SKM-1 (cell line): ENCODE measurements at regions not wholly inside any gene's neighbourhood (a gene's known extent, or its start where the extent isn't known, plus 50 kb on each side); places are given as distances from the start of the nearest gene placed in this dataset.
"Not testable (repeated sequence)": the region's sequence is repeated elsewhere in the genome, so short reads cannot be mapped to it uniquely, and the experiment has no call there.

ENCODE experiments used
- DNase-seq: peaks from one replicate; lab custom pipeline; 2025; ENCODE audit not compliant: unreplicated experiment; lab: John Stamatoyannopoulos, UW

DNA sequence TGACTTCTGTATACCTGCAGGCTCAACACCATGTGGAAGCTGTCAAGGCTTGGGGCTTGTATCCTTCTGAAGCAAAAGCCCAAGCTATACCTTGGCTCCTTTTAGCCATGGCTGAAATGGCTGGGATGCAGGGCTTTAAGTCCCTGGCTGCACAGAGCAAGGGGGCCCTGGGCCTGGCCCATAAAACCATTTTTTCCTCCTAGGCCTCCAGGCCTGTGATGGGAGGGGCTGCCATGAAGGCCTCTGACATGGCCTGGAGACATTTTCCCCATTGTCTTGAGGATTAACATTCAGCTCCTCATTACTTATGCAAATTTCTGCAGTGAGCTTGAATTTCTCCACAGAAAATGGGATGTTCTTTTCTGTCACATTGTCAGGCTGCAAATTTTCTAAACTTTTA is 878.0 kb upstream of the SOX11 start:
- not testable (repeated sequence) for DNase-seq

DNA sequence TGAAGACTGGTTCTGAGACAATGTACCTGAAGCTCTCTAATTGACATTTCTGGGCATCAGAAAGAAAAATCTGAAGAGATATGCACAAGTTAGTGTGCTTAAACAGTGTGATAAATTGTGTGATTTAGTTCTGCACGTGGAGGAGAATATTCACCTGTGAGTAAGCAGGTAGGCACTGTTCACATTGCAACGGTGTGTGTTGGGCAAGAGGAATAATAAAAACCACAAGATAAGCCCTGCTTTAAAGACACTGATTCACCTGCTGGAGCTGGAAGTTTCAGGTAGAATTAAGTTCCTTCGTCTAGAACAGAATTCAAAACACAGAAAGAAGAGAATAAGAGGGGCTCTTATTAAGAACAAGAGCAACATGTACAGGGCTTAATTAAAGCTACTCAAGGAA is 864.3 kb upstream of the SOX11 start:
- no peak for DNase-seq

DNA sequence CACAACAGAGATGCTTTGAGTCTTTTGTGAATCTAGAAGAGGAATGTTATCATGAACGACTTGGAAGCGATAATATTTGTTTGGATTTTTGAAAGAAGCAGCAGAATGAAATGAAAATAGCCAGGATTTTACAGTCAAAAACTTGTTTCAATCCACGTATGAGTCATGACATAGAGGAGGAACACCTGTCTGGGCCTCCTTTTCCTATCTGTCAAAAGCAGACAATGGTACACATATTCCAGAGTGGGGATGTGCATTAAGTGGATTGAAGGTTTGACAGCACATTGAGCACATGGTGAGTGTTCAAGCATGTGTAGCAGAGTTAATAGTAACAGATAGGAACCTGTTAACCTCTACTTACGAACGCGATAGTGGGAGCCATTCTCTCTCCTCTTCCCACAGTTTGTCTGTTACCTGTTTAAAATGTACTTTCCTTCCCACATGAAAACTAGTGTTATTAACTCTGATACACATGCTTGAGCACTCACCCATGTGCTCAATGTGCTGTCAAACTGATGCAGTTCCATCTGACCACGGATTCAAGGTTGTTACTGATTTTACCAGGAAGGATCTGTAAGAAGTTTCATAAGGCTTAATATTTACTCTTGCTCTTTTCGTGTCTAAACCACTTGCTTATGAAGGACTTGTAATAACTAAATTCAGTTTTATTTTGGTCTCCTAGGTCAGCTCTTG is 863.4 kb upstream of the SOX11 start:
- DNase-seq: no peak

DNA sequence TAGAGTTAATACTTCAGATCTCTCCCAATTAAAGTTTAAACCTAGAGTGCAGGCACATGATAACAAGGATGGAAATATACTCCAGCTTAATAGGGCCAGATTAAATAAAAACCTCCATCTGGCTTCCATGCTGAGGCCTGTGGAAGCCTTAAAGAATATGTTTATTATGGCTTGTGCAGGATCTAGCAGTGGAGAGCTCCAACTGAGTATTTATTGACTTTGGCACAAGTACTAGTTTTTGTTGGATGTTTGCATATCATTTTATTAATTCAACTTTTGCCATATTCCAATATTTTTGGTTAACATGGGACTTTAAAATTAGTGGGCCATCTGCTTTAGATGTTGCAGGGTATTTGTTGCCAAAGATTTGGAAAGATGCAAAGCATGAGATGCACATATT is 860.4 kb upstream of the SOX11 start:
- DNase-seq: no peak

DNA sequence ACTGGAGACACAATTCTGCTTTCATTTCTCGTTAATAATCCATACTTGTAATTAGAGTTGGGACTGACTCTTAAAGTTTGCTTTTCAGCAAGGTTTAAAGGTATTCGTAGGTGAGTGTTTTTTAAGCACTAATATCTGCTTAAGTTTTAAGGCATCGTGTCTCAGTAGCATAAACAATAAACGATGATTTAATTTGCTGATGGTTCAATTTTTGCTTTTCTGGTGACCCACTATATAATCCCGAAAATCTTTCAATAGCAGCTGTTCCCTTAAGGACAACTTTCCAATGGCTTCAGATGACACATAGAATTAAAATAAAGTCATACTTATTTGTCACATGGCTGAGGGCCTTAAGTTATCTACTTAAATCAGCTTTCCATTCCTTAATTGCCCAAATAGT is 859.5 kb upstream of the SOX11 start:
- no peak for DNase-seq

DNA sequence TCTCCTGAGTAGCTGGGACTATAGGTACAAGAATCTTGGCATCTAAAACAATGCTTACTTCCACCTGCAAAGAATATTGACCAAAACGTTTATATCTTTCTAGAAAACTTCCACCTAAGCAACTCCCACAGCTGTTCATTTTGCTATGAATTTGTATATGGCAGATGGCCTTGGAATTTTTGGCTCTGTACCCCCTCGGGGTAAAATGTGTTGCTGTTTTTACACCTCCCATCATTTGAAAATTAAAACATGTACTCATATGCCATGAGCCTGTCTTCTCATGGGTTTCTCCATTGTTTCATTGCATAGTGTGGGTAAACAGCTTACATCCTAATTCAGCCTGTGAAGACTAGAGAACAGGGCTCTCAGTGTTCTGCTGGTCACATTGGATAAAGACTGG is 853.6 kb upstream of the SOX11 start:
- no peak for DNase-seq

DNA sequence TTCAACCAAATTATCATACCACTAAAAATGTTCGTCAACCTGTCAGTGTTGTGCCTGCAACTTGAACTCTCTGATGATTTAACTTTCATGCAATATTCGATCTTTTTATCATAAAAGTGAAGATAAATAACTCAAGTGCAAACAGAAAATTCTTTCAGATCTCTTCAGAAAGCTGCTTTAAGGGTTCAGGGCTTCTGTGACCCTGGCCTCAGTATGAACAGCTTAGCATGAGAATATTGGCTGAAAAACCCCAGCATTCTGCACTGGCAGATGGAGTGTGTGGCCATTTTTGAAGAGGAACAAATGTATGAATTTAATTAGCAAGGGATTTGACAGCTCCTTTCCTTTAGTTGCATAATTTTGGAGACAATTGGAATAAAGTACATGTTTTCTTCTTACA is 851.4 kb upstream of the SOX11 start:
- no peak for DNase-seq

DNA sequence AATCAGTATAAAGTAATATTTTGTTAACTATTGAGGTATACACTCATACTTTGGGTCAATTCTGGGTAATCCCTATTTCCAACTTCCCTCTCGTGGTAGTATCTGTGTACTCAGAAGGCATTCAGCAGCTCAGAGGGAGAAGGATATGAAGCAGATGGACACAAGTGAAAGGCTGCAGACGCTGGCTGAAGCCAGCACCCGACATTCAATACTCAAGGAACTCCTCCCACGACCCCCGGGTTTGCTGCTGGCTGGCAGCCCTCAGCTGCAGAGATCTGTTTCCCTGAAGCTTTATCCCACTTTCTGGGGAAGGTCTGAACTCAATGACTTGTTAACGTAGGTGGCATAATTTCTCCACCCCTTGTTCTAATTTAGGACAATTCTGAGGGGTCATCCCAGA is 847.3 kb upstream of the SOX11 start:
- DNase-seq: no peak

DNA sequence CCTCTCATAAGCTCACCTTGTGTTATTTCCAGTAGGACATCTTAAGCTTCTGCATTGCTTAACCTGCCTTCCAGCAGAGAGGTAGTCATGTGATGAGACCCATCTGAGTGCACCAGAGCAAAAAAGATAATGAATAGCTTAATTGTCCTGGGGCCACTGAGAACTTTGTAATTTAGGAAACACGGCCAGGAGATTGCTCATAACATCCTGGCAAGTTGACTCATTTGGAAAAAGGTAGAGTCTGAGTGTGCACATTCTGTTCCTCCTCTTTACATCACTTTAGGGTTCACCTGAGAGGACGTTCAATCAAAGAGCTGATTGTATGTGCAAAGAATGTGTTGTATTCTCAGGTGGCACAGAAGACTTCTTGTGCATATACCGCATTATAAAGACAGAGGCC is 830.2 kb upstream of the SOX11 start:
- no peak for DNase-seq

DNA sequence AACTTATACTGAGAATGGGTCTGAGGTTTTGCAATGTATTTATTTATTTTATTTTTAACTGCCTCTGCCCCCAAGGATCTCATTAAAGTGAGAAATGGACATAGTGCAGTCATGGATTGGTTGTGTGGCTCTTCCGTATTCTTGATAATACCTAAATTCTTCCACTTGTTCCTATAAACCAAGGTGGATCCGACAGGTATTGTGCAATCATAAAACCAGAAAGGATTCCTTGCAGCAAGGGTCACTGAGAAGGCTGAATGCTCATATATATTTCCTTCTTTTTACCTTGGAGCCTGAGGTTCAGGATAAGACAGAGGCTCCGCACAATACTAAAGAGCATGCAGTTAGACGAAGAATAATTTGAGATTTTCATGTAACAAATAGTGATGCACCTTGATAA is 826.0 kb upstream of the SOX11 start:
- DNase-seq: no peak

DNA sequence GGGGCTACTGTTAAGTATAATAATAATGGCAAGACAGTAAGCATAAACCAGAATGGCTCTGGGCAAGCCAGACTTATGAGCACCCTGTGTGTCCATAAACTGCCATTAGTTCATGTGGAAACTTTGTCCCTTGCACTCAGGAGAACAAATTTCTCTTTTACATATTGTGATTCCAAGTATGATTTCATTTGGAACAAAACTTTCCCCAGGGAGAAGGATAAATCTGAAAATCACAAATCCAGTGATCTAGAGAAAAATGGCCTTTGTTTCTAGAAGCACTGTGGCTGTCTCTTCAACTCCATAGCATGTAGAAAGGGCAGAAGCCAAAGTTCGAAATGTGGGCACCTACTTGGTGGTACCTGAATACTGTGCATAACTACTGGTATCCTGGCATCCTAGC is 823.7 kb upstream of the SOX11 start:
- DNase-seq: no peak

DNA sequence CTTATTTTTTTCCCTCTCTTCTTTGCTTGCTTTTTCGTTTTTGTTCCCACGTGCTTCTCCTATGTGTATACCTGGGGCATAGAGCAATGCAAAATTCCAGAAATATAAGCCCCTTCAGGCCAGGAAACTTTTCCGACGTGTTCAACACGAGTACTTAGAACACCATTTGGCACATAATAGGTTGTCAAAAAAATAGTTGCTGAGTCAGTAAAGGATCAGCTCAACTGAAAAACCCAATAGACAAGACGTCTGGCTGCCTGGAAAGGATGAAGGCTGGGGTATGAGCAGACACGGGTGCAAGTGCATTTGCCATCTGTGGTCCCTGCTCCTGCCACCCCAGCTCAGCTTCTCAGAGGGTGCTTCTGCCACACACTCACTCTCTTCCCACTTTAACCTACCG is 823.0 kb upstream of the SOX11 start:
- DNase-seq: no peak

DNA sequence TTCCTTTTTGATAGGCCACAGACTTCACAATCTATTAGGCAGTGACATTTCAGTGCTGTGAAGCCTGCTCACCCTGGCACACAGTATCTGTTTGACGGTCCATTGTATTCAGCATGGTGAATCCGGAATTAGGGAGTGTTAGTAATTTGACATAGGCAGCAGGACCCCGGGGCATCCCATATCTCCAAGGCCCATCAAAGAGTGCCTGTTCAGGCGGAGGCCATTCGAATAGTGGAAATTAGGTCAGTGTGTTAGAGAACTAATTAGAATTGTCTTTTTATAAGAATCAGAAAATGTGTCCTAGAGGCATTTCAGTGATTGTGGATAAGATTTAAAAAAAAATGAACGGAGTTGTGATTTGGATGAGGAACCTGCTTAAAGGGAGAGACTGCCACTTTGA is 818.8 kb upstream of the SOX11 start:
- no peak for DNase-seq

DNA sequence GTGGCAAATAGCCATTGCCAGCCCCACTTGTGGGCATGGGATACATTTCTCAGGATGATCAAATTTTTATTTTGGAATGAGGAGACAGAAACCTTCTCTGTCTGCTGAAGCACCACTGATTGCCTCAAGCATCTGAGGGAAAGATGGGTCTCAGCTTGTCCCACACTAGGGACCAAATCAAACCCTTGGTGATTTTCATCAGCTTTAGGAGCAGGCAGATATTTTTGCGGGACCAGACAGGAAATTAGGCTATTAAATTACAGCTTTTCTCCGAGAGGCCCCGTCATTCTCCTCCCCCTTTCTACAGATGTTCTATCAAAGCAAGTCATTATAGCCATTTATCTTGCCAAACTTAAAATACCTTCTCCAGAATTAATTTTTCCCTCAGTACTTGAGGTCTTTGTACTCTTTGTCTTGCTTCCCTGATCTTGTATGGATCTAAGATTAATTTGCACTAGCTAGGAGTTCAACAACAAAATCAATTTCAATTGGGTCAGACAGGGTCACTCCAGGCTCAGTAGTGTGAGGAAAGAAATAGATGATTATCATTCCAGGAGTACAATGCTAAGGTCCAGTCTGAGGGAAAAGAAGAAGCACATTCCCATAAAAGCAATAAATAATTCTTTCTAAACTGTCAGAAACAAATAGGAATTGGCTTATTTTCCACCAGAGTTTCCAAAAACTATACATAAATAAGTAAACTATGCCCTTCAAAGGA is 818.1 kb upstream of the SOX11 start:
- no peak for DNase-seq

DNA sequence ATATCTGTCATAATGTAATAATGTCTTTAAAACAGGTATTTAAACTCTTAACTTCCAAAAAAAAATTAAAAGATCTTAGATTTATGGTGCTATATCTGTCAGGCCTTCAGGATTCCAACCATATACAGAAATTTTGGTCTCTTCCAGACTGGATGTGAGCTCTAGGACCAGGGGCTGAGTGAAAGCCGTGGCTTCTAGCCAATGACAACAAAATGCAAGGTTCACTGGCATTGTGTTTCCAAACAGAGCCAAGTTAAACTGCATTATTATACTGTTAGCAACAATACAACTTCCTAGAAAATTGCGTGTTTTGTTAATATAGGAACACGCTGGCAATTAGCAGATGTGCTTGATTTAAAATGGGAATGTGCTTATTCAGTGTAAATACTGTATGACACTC is 809.8 kb upstream of the SOX11 start:
- no peak for DNase-seq

DNA sequence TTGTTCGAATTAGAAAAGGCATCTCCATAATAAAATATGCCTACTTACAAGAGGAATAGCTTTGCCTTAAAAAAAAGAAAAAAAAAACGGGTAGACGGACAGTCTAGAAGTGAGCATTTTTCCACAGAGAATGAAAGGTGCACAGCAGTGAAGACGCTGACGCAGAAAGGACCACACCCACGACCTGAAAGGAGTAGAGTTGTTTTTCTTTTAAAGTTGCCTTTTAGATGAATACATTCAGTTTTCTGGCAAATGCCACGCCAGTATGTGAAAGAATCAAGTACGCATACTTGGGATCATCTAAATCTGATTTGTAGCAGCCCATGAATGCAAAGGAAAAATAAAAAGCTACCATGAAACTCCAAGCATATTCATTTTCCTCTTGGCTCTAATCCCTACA is 809.2 kb upstream of the SOX11 start:
- DNase-seq: no peak

DNA sequence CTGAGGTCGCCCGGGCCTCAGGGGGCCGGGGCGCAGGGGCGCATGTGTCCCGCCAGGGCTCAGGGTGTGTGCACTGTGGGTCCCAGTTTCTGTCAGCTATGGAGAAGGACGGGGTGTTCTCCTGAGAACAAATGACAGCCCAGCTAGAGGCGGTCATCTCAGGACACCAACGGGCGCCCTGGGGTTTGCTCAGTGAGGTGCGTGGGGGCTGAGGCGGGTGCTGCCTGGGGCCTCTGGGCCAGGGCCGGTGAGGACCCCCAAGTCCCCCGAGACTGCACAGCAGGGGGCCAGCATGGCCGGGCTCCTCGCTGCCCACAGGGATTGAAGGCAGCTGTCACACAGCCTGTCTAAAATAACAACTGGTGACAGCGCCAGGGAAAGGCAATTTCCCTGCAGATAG is 808.8 kb upstream of the SOX11 start:
- DNase-seq: no peak

DNA sequence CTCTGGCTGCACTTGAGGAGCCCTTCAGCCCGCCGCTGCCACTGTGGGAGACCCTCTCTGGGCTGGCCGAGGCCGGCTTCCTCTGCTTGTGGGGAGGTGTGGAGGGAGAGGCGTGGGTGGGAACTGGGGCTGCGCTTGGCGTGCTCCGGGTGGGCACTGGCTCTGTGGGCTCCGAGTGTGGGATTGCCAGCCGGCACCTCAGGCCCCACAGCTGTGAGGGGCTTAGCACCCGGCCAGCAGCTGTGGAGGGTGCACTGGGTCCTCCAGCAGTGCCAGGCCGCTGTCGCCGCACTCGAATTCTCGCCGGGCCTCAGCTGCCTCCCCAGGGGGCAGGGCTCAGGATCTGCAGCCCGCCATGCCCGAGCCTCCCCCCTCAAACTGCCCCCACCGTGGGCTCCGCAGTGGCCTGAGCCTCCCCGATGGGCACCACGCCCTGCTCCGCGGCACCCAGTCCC is 808.0 kb upstream of the SOX11 start:
- no peak for DNase-seq

DNA sequence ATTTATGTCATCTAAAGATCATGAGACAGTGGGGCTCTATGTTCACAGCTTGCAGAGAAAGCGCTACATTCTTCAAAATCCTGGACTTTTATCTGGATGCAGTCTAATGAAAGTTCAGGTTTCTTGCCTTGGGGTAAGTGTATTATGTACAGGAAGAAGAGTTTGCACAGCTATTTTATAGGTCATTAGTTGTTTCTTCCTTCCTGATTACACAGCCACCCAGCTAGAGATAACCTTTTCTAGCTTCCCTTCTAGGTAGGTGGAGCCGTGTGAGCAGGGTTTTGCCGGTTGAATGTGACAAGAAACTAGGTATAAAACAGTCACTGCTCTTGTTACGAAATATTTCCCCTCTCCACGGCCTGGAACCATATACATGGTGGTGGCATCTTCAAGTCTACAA is 800.8 kb upstream of the SOX11 start:
- DNase-seq: no peak

DNA sequence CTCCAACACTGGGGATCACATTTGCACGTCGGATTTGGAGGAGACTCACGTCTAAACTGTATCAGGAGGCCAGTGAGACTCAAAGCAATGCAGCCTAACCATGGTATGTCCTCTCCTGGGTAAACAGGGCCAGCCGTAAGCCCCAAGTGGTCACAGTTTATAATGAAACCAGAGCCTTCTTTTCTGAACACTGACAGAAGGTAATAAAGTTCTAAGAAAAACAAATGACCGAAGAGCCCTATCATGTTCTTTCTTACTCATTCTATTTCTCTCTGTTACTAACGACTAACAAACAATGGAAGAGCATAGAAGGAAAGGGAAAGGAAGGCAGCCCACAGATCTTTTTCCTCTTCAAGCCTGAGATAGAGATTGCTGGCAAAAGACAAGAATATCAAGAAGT is 796.8 kb upstream of the SOX11 start:
- no peak for DNase-seq

DNA sequence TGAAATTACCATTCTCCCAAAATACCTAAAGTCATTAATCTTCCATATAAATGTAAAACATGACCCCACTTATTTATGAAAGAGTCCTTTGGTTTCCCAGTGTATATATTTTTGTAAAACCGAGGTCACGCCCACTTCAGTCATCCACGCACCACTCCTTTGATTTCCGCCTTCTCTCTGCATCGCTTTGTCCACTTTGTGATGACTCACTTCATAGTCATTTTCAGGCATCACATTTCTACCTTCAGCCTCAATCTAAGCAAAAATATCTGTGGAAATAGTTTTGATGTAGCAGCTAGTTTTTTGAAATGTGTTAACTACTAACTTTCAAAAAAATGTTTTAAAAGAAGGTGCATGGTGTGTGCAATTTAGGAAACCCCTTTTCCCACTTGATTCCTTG is 793.5 kb upstream of the SOX11 start:
- no peak for DNase-seq

DNA sequence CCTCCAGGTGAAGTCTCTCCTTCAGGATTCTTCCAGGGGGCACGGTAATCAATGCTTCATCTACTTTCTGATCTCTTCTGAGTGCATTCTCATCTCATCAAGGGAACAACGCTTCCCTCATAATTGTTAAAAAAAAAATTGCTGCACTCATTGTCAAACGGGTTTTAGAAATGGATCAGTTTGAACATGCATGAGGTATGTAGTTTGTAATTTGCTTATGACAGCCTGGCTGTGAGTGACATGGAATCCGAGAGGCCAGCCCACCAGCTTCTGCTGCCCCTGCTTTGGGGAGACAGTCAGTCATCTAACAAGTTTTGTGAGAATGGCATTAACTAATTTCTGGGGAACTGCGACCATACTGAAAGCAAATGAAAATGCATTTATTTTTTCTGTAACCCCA is 791.9 kb upstream of the SOX11 start:
- DNase-seq: no peak
